ENCODE measurements at regions not wholly inside any gene's neighbourhood (a gene's known extent, or its start where the extent isn't known, plus 50 kb on each side); places are given as distances from the start of the nearest gene placed in this dataset.

DNA sequence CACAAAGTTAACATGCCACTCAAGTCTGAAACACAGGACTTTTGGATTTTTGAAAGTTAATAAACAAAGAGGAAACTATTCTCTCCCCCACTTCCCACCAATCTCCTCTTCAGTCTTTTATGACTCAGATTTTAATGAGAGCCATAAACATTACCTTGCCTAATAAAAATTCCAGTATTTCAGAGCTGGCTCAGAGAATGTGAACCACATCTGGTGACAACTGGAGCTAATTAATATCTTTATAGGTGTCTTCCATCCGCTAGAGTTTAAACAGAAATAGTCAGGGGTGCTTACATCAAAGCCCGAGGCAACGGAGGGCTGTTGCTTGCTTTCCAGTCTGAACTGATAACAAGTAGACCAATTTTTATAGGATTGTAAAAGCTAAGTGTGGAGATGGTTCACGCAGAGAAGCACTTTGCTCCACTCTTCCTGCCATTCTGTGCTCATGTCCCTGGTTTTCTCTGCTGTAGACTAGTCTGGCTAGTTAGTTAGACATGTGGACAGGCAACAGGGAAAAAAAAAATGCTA is 363.6 kb downstream of the NR2F2 start:
- DNase-seq, result no peak
- Histone ChIP-seq H3K4me1 (no peaks in the 10 kb centered on the region), H3K27me3 (no peaks in the 10 kb centered on the region), H3K9me3 (no peaks in the 10 kb centered on the region), H3K4me3 (no peak overlapping the region), H3K36me3 (no peaks in the 10 kb centered on the region), H3K27ac (no peak overlapping the region)
- TF ChIP-seq, protein P1, sequence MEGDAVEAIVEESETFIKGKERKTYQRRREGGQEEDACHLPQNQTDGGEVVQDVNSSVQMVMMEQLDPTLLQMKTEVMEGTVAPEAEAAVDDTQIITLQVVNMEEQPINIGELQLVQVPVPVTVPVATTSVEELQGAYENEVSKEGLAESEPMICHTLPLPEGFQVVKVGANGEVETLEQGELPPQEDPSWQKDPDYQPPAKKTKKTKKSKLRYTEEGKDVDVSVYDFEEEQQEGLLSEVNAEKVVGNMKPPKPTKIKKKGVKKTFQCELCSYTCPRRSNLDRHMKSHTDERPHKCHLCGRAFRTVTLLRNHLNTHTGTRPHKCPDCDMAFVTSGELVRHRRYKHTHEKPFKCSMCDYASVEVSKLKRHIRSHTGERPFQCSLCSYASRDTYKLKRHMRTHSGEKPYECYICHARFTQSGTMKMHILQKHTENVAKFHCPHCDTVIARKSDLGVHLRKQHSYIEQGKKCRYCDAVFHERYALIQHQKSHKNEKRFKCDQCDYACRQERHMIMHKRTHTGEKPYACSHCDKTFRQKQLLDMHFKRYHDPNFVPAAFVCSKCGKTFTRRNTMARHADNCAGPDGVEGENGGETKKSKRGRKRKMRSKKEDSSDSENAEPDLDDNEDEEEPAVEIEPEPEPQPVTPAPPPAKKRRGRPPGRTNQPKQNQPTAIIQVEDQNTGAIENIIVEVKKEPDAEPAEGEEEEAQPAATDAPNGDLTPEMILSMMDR (IDR thresholded peaks at IDR 0.05), result no peak
- intact Hi-C loops (cut with DNase I; ENCODE audit: low total_unique reads), result no loop called here

DNA sequence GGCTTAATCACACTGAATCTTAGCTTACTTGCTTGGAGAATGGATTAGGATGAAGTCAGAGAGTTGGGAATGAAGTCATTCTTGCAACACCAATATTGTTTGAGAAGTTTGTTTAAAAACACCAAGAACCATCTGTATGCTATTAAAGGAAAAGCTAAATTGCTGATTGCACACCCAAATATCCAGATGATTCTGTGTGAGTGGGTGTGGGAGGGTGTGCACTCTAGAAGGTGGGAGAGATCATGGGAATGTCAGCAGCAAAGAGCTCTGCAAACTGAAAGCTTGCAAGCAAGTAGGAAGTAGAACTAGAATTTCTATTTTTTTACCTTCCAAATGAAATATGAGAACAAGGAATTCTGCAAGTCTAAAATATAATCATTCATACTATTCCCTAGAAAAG is 364.9 kb downstream of the NR2F2 start:
- TF ChIP-seq, protein P1 (IDR thresholded peaks at IDR 0.05), result no peak
- H3K4me1 ChIP-seq, result no peaks in the 10 kb centered on the region
- H3K36me3 ChIP-seq, result no peaks in the 10 kb centered on the region
- H3K27me3 ChIP-seq, result no peaks in the 10 kb centered on the region
- intact Hi-C loops (cut with DNase I; ENCODE audit: low total_unique reads), result no loop called here
- no peaks in the 10 kb centered on the region for H3K9me3 ChIP-seq
- no peak for DNase-seq
- no peak overlapping the region for H3K4me3 ChIP-seq
- H3K27ac ChIP-seq, result no peak overlapping the region

DNA sequence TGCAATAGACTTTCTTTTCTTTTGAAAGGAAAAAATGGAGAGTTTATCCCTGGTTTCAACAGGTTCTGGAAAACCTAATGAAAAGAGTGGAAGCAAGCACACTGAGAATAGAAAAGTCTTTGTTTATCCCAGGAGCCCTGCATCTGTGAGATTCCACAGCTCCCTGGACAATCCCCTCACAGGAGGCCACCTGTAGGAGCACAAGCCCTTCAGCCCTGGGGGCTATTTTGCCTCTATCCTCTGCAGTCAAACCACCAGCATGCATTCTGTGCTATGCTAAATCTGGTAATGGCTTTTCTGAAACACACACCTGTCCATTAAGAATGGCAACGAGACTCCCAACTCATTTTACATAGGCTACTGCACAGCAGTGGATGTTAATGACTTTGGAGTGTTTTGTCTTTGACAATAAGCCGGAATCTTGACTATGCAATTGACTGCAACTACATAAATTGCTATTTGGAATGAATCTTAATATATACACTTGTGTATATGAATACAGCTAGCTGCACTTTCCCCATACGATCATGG is 369.4 kb downstream of the NR2F2 start:
- intact Hi-C loops (cut with DNase I; ENCODE audit: low total_unique reads), result no loop called here
- Histone ChIP-seq H3K9me3 (no peaks in the 10 kb centered on the region), H3K36me3 (no peaks in the 10 kb centered on the region), H3K27ac (no peak overlapping the region), H3K4me3 (no peak overlapping the region), H3K27me3 (no peaks in the 10 kb centered on the region), H3K4me1 (no peaks in the 10 kb centered on the region)
- DNase-seq, result no peak
- TF ChIP-seq, protein P1 (IDR thresholded peaks at IDR 0.05), result no peak

DNA sequence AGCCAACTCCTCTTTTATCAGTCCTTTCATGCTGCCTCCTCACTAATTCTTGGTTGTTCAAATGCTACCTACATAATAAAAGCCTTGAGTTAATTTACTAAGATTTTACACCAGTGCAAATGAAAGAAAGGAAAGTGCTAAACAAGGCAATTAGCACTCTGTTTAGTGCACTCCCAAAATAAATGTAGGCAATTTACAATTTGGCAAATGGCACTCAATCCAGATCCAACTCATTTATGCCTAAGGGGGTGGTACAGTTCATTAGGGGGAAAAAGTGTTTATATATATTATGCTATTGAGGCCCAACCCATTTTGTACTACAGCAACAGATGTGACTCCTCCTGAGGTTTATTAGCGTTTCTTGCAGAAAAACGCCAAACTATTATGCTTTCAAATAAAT is 370.1 kb downstream of the NR2F2 start:
- TF ChIP-seq, protein P1 (IDR thresholded peaks at IDR 0.05), result no peak
- intact Hi-C loops (cut with DNase I; ENCODE audit: low total_unique reads), result no loop called here
- Histone ChIP-seq H3K27me3 (no peaks in the 10 kb centered on the region), H3K4me1 (no peaks in the 10 kb centered on the region), H3K9me3 (no peaks in the 10 kb centered on the region), H3K4me3 (no peak overlapping the region), H3K27ac (no peak overlapping the region), H3K36me3 (no peaks in the 10 kb centered on the region)
- DNase-seq, result no peak

DNA sequence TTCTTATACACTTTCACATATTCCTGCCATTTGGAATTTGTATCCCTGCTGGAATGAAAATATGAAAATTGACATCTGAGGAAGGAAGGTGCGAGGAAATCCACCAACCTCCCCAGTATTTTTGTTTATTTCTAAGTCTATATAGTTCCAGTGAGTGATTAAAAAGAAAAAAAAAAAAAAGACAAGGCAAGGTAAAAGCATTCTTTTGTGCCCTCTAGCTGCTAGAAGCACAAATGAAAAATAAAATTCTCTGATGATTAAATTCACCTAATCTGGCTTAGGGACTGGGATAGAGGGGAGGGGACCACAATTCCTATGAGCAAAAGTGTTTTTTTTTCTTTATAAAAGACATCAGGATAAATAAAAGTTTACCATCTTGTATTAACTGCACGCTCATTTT is 370.9 kb downstream of the NR2F2 start:
- Histone ChIP-seq H3K4me1 (no peaks in the 10 kb centered on the region), H3K27ac (no peak overlapping the region), H3K9me3 (no peaks in the 10 kb centered on the region), H3K36me3 (no peaks in the 10 kb centered on the region), H3K27me3 (no peaks in the 10 kb centered on the region), H3K4me3 (no peak overlapping the region)
- intact Hi-C loops (cut with DNase I; ENCODE audit: low total_unique reads), result no loop called here
- TF ChIP-seq, protein P1 (IDR thresholded peaks at IDR 0.05), result no peak
- no peak for DNase-seq

DNA sequence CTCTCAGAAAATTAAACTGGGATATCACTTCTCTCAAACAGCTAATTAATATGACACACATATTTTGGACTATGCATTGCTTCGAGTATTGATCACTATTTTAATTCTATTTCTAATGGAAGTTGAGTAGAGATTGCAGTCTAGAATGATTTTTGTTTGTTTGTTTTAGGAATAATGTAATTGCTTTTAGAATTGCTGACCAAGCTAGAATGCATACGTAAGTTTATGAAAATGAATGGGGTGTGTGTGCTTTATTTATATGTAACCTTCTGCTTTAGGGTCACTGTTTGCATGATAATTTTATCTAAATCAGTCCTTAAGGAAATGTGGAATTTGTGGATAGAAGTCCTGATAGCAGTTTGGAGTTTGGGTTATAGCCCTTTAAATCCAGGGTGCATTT is 371.4 kb downstream of the NR2F2 start:
- Histone ChIP-seq H3K4me1 (no peaks in the 10 kb centered on the region), H3K9me3 (no peaks in the 10 kb centered on the region), H3K4me3 (no peak overlapping the region), H3K36me3 (no peaks in the 10 kb centered on the region), H3K27me3 (no peaks in the 10 kb centered on the region), H3K27ac (no peak overlapping the region)
- TF ChIP-seq, protein P1 (IDR thresholded peaks at IDR 0.05), result no peak
- intact Hi-C loops (cut with DNase I; ENCODE audit: low total_unique reads), result no loop called here
- DNase-seq, result no peak

Data from tibial artery (tissue), 4 donors.